Left kidney (tissue), 1 donor: ENCODE measurements at regions not wholly inside any gene's neighbourhood (a gene's known extent, or its start where the extent isn't known, plus 50 kb on each side); places are given as distances from the start of the nearest gene placed in this dataset.

ENCODE experiments used
- DNase-seq: peaks from one replicate; pipeline ENCODE4 v3.0.0-alpha.2; 2013

DNA sequence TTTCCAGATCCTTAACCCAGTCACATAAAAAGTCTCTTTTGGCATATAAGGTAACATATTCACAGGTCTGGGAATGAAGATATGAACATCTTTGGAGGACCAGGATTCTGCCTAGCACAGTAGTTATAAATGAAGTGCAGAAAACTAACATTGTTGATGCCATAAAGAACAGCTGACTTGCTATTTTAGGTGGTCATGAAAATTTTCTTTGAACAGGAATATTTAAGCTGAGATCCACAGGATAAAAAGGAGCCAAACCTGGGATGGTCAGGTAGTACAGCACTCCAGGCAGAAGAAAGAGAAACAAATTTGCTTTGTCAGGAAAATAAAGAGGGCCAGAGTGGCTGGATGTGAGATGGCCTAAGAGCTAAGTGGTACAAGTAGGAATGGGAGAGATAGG, 80.0 kb downstream of the CENPW start:
- no peak for DNase-seq

DNA sequence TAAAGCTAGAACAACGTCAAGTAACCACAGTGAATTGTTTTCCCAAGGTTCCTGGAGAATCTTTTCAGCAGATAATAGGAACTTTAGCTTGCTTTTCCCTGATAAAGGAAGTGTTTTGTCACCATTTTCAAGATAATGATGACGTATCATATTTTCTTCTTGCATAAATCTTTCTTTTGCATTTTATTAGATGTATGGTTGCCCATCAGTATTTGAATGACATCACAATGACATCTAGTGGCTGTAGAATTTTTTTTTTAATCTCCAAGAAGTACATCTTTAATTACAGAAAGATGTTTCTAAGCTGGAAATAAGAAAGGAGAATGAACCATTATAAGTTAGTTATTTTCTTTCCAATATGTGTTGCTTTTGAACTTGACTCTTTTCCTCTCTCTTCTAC, 83.0 kb downstream of the CENPW start:
- no peak for DNase-seq

DNA sequence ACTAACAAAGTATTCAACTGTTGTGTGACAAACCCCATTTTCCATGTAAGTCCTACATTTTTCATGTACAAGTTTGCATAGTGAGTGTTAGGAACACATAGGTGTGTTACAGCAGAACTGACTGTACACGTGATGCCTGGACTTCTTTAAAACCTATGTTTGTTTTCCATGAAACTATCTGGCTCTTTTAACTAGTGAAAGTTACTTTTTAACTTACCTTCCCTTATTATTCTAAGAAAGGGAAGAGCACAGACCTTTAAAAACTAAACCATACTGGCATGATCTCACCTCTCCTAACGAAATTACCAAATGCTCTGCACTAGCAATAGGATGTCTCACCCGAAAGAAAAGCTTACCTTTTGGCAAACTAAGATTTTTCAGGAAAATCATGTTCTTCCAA, 87.8 kb downstream of the CENPW start:
- DNase-seq, result no peak

DNA sequence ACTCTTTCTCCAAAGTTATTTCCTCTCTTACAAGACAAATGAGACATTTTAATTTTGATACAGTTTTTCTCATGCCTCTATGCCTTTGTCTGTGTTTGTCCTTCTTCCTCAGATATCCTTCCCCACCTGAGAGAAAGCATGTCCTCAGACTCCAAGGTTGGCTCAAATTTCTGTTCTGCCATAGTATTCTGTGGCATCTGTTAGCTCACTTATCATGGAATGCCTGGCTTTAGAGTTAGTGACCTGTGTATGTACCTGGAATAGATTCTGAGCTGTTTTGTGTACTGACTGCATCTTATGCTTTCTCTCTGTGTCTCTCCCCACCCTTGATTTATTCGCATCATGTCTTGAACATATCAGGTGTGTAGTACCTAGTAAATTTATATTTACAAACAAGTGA, 90.0 kb downstream of the CENPW start:
- DNase-seq, result peak; percentile 31

DNA sequence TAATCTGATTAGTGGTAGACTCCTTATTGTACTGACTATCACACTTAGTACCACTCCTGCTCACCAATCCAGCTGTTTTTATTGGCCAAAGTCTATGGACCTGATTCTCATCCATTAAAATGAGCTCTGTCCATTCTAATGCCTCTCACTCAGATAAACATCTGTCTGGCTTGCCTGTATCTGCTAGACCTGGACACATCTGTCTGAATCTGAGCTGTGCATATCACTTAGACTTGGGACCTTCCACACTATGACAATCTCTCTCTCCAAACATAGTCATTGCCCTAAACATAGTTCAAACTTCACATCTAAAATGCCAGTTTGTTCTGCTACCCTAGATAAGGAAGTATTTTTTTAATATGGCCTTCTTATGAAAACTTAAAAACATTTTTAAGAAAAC, 92.6 kb downstream of the CENPW start:
- DNase-seq, result no peak

DNA sequence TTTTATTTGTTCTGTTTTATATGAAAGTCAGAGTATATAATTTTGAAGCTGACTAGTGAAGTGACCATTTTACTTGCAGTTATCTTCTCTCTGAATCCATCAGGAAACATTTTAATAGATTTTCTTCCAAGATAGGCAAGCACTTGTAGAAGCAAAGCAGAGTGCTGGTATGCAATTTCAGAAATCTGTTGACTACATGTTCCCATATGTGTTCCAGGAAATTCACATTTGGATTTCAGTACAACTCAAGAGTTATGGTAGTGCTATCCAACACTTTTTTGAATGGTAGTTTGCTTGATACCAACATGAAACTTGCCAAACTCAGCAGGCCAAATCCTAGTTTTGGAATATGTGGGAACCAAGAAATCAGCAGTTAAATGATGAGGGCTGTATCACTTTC, 94.0 kb downstream of the CENPW start:
- no peak for DNase-seq

DNA sequence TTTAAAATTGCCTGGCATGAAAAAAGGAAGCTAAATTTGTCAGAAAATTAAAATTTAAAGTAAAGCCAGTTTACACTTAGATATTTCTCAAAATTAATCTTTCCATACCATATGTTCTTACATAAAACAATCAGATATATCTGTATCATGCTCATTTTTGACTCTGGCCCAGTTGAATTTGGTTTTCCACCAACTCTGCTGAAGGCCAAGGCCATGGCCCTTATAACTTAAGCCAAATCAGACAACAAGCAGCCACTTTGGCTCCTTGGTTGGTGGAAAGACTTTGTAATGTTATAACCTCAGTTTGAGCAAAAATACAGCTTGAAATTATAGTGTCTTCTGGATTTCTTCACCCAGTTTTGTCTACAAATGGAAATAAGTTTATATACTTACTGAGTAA, 97.3 kb downstream of the CENPW start:
- no peak for DNase-seq

DNA sequence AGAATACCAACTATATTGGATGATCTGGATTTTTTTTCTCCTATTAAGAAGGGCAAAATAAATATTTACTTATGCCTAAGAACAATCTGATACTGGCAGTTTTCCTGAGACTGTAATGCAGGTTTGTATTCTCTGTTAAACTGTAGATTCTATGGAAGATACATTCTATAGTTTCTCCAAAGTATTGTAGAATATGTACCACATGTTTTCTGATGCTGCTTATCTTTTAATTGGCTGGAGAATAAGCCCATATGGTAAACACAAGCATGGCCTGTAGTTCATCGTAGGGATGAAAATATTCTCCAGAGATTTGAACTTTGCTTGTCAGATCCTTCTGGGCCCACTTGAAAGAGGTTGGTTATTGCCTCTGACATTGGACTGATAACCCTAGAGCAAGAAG, 99.1 kb downstream of the CENPW start:
- DNase-seq, result no peak

DNA sequence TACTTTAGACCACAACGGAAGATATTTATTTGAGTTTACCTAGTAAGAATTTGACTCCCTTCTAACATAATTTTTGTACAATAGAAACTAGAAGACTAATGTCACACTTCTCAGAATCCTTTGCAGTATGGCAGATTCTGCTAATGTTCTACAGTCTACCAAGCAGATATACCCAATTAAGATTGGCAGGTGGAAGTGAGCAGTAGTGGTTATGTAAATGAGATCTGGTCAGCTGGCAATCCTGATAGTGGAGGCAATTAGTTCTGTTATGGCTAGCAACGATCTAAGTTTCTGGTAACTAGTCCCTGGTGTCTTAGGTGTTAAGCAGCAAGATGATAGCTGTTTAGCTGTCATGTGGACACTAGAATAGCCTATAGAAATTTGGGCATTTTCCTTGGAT, 101.0 kb downstream of the CENPW start:
- DNase-seq, result no peak

DNA sequence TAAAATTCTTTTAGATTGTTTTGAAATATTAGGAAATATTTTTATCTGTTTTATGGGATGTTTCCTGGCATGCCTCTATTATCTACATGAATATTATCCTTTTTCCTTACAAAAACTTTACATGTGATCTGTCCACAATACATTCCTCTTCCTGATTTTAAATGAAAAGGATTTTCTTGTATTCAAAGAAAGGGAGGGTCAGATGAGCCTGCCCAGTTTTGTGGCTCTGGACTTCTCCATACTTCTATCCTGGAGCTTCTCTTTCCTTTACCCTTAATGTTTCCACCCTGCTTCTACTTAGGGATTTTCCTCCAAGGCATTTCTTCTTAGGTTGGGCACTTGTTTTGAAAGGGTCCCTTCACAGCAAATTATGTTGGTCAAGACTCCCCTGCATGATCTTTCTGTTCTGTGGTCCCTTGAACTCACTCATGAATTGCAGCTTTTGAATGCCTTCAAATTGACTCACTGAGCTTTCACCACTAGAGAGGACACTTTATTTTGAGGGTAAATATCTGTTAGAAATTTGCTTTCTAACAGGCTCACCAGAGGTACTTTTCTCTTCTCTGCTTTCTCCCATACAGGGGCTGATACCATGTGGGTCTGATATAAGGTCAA, 104.9 kb downstream of the CENPW start:
- no peak for DNase-seq

DNA sequence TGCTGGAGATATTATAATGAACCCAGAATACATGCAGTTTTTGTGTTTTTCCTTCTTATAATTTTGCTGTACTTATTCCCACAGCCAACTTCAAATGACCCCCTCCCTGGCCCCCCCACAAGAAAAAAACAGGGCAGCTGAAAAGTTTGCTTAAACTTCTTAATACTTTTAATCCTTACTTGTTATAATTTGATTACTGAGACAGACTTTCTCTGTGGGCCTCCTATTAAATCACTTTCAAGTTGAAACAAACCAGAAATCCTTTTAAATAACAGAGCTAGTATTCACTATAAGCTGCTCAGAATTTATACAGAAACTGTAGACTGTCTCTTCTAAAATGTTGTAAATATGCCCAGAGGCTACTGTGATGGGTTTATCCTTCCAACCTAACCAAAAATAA, 106.3 kb downstream of the CENPW start:
- no peak for DNase-seq

DNA sequence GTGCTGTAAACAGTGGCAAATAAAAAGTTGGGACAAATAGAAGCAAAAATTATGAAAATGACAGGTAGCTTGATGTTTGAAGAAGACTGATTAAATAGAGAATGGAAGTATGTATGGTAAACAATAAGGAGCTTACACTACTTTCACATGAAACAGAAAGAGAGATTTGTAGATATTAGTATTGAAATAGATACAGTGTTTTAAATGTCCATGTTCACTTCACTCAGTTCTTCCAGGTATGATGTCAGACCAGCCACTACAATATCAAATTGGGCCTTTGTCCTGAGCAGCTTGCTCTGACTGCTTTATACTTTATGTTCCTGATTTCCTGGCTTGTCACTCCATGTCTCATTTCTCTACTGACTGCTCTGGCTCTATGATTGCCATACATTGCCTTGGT, 107.5 kb downstream of the CENPW start:
- DNase-seq, result no peak

DNA sequence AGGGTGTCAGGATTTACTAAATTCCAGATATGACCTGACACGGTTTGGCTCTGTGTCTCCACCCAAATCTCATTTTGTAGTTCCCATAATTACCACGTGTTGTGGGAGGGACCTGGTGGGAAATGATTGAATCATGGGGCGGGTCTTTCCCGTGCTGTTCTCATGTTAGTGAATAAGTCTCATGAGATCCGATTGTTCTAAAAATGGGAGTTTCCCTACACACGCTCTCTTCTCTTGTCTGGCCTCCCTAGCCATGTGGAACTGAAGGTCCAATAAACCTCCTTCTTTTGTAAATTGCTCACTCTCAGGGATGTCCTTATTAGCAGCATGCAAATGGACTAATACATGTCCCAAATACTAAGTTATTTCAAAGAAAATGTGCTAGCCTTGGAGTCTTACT, 121.1 kb downstream of the CENPW start:
- DNase-seq, result no peak

DNA sequence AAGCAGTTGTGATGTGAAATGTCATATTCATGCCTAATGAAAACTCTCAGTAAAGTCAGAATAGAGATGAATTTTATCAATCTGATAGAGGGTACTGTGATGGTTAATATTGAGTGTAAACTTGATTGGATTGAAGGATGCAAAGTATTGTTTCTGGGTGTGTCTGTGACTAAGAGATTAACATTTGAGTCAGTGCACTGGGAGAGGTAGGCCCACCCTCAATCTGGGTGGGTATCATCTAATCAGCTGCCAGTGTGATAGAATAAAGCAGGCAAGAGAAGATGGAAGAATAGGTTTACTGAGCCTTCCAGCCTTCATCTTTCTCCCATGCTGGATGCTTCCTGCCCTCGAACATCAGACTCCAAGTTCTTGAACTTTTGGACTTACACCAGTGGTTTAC, 124.3 kb downstream of the CENPW start:
- no peak for DNase-seq

DNA sequence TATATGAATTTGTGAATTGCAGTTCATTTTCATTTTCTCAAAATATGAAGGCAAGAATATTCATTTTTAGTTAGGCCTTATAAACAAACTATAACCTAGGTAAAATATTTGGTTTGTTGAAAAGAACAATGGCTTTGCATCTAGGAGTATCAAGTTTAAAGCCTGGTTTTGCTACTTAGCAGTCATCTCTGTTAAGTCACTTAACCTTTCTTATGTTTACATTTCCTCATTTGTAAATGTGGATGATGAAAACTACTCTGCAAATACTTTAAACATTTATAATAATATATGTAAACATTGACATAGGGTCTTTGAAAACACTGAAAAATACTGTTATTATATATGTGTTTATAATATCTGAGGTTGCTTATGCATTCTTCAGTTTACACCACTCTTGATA, 135.5 kb downstream of the CENPW start:
- DNase-seq, result no peak

DNA sequence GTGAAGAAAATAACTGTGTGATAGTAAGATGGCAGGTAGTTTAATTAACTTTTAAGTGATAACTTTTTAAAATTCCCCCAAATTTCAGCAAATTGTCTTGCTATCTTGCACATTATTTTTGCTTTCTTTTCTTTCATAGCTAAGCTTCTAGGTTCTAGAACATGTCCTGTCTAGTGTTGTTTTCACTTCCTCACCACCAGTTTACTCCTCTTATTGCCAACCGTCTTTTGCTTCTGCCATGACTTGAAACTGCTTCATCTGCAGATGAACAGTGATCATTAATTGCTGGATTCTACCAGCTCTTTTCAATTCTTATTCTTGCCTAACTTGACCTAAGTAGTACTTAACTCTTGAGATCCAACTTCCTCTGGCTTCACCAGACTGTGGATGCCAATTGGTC, 137.8 kb downstream of the CENPW start:
- DNase-seq, result no peak

DNA sequence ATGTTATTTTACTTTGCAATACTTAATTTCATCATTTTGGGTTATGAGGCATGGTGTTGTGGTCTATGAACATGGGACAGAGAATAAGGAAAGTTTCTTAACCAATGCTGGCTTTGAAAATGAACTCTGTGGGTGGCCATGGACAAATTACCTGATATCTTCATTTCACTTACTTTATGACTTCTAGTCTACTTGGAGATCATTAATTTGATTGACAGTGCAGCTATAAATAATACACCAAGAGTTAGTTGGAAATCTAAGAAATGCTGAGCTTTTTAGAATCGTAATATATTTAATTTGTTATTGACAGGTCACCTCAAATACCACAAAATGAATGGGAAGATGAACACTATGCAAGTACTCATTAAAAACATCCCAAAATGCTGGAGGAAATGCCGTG, 140.4 kb downstream of the CENPW start:
- no peak for DNase-seq

DNA sequence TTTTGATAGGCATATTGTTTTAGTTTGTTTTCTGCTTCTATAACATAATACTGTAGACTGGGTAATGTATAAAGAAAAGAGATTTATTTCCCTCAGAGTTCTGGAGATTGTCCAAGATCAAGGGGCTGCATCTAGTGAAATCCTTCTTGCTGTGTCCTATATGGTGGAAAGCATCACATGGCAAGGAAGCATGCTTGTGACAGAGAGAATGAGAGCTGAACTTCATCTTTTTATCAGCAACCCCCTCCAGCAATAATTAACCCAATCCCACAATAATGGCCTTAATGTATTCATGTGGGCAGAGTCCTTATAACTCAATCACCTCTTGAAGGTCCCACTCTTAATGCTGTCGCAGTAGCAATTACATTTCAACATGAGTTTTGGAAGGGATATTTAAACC, 141.4 kb downstream of the CENPW start:
- DNase-seq, result no peak

DNA sequence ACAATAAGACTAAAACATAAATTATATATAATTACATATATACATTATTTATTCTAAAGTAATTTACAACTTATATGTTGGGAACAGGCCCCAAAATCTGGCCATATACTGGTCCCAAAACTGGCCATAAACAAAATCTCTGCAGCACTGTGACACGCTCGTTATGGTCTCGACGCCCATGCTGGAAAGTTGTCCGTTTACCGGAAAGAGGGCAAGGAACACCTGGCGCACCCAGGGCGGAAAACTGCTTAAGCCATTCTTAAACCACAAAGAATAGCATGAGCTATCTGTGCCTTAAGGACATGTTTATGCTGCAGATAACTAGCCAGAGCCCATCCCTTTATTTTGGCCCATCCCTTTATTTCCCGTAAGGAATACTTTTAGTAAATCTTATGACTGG, 164.9 kb downstream of the CENPW start:
- no peak for DNase-seq

DNA sequence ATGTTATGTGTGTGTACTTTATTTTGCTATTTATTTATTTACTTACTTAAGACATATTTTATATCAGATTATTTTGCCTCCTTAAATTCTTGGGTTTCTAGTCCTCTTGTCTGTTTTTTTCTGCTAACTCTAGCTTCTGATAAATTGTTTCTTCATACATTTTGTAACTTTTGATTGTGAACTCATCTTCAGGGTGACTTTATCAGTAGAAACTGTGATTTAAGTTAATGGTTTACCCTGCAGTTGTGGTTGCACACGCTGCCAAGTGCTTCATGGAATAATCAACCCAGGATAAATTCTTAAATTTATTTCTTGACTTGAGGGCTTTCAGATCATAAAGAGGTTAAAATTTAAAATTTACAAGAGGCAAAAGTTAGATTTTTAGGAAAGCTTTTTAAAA, 173.3 kb downstream of the CENPW start:
- no peak for DNase-seq

DNA sequence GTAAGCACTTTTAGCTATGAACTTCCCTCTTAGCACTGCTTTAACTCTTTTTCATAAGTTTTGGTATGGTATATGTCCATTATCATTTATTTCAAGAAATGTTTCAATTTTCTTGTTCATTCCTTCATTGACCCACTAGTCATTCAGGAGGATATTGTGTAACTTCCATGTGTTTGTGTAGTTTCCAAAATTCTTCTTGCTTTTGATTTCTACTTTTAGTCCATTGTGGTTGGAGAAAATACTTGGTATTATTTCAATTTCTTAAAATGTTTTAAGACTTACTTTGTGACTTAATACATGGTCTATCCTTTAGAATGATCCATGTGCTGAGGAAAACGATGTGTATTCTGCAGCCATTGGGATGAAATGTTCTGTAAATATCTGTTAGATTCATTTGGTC, 176.5 kb downstream of the CENPW start:
- no peak for DNase-seq

DNA sequence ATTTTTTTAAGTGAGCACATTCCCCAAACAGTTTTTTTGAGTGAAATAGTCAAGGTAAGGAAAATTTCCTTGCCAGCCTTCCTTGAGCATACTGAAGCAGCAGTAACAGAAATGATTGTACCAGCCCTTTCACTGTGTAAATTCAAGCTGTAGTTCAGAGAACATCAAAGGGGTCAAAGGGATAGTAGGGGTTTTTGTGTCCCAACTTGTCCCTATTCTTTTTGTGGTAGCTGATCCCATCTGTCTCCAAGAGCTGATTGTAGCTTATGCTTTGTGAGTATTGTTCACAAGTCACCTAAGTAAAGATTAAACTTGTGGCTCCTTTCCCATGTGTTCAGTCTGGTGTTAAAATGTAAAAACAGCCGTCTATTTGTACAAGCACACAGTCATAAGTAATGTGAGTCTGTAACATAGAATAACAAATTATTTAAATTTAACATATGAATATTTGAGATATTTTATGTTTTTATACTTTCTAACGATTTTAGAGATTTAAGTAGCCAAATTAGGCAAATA, 185.0 kb downstream of the CENPW start:
- no peak for DNase-seq

DNA sequence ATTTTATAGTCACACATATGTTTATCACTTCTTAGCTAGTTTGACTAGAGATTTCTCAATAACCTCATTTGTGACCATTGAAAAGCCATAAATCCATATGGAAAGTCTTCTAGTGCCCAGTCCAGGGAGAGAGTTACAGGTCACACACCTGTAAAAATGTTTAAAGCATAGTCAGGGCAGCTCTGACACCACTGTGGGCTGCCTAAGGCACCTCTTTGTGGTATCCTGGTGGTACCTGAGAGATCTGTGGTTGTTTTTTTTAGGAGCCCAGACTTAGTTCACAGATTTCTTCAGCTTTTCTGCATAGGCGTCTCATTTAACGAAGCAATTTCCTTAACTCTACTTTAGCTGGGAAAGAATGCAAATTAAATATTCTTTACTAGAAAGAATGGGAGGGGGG, 186.6 kb downstream of the CENPW start:
- DNase-seq, result no peak

DNA sequence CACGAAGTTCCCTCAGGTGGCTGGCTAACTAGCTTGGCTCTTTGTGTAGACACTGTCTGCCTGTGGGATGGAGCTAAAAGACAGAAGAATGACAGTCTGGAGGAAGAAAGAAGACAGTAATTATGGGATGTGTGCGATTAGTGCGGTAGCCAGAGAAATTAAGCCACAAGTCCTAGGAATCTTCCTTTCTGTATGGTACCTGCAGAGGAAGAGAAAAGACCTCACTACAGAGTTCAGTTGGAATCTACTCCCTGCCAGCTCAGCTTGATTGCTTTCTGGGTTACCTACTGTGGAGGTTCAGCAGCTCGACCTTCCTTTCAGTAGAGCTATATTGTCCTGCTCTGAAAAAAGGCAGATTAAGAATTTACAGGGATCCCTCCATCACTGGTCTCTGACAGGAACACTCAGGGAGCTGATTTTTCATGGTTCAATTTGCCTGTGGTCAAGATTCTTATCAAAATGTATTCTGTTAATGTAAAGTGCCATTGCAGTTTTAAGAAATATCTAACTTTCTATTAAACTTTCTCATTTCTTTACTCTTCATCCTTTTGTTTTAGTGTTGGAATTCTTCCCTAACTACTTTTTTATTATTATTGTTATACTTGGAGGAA, 187.2 kb downstream of the CENPW start:
- DNase-seq, result no peak
